ENCODE measurements at regions not wholly inside any gene's neighbourhood (a gene's known extent, or its start where the extent isn't known, plus 50 kb on each side); places are given as distances from the start of the nearest gene placed in this dataset.
"Not testable (repeated sequence)": the region's sequence is repeated elsewhere in the genome, so short reads cannot be mapped to it uniquely, and the experiment has no call there.

GRCh38 chr4:78660559-78660958 lies 109.0 kb downstream of the ANXA3 start:
- DNase-seq (ENCODE audit: low spot score in 2 of 2) (no peak), ATAC-seq (replicated peaks; ENCODE audit: extremely low read depth, poor library complexity, severe bottlenecking) (no peak)
- no peak overlapping the region for H3K27ac Mint-ChIP-seq (ENCODE audit: low read depth)
- peaks cover 17% of the 10 kb centered on the region for H3K4me1 Mint-ChIP-seq
- H3K9me3 Mint-ChIP-seq = no peaks in the 10 kb centered on the region
- H3K27me3 Mint-ChIP-seq = peaks cover 6% of the 10 kb centered on the region
- no peaks in the 10 kb centered on the region for H3K36me3 Mint-ChIP-seq (ENCODE audit: insufficient read depth)
- H3K4me3 Mint-ChIP-seq = no peak overlapping the region

- no peak for ATAC-seq (replicated peaks; ENCODE audit: extremely low read depth, poor library complexity, severe bottlenecking)
- no peak for DNase-seq (ENCODE audit: low spot score in 2 of 2)
- Mint-ChIP-seq H3K27ac (ENCODE audit: low read depth) (no peak overlapping the region), H3K4me3 (no peak overlapping the region), H3K9me3 (no peaks in the 10 kb centered on the region), H3K36me3 (ENCODE audit: insufficient read depth) (no peaks in the 10 kb centered on the region), H3K27me3 (peaks cover 6% of the 10 kb centered on the region), H3K4me1 (peaks cover 17% of the 10 kb centered on the region)
Observed at GRCh38 chr4:78661086-78661690, 109.6 kb downstream of the ANXA3 start.

- Mint-ChIP-seq H3K9me3 (no peaks in the 10 kb centered on the region), H3K27me3 (peaks cover 6% of the 10 kb centered on the region), H3K4me1 (peaks cover 14% of the 10 kb centered on the region), H3K27ac (ENCODE audit: low read depth) (no peak overlapping the region), H3K4me3 (no peak overlapping the region), H3K36me3 (ENCODE audit: insufficient read depth) (no peaks in the 10 kb centered on the region)
- DNase-seq (ENCODE audit: low spot score in 2 of 2) (no peak), ATAC-seq (replicated peaks; ENCODE audit: extremely low read depth, poor library complexity, severe bottlenecking) (no peak)
Observed at GRCh38 chr4:78661921-78662521, 110.5 kb downstream of the ANXA3 start.

- no peak for DNase-seq (ENCODE audit: low spot score in 2 of 2)
- Mint-ChIP-seq H3K36me3 (ENCODE audit: insufficient read depth) (no peaks in the 10 kb centered on the region), H3K27ac (ENCODE audit: low read depth) (no peak overlapping the region), H3K9me3 (no peaks in the 10 kb centered on the region), H3K4me3 (no peak overlapping the region), H3K4me1 (peaks cover 9% of the 10 kb centered on the region), H3K27me3 (peaks cover 6% of the 10 kb centered on the region)
- no peak for ATAC-seq (replicated peaks; ENCODE audit: extremely low read depth, poor library complexity, severe bottlenecking)
Observed at GRCh38 chr4:78662658-78663057, 111.1 kb downstream of the ANXA3 start.

GRCh38 chr4:78664296-78664695 lies 111.9 kb upstream of the BMP2K start:
- not testable (repeated sequence) for H3K27ac Mint-ChIP-seq (ENCODE audit: low read depth); DNase-seq (ENCODE audit: low spot score in 2 of 2); H3K27me3 Mint-ChIP-seq; ATAC-seq (replicated peaks; ENCODE audit: extremely low read depth, poor library complexity, severe bottlenecking); H3K36me3 Mint-ChIP-seq (ENCODE audit: insufficient read depth); H3K4me1 Mint-ChIP-seq; H3K9me3 Mint-ChIP-seq; H3K4me3 Mint-ChIP-seq

GRCh38 chr4:78665216-78665770 lies 110.9 kb upstream of the BMP2K start:
- Mint-ChIP-seq H3K9me3 (no peaks in the 10 kb centered on the region), H3K4me3 (no peak overlapping the region), H3K4me1 (no peaks in the 10 kb centered on the region), H3K27me3 (peaks cover 6% of the 10 kb centered on the region), H3K27ac (ENCODE audit: low read depth) (no peak overlapping the region), H3K36me3 (ENCODE audit: insufficient read depth) (peaks cover 1% of the 10 kb centered on the region)
- ATAC-seq (replicated peaks; ENCODE audit: extremely low read depth, poor library complexity, severe bottlenecking) (no peak), DNase-seq (ENCODE audit: low spot score in 2 of 2) (no peak)

- Mint-ChIP-seq H3K4me1 (no peaks in the 10 kb centered on the region), H3K36me3 (ENCODE audit: insufficient read depth) (peaks cover 1% of the 10 kb centered on the region), H3K4me3 (no peak overlapping the region), H3K9me3 (no peaks in the 10 kb centered on the region), H3K27me3 (peaks cover 6% of the 10 kb centered on the region), H3K27ac (ENCODE audit: low read depth) (no peak overlapping the region)
- no peak for DNase-seq (ENCODE audit: low spot score in 2 of 2)
- ATAC-seq (replicated peaks; ENCODE audit: extremely low read depth, poor library complexity, severe bottlenecking) = no peak
Observed at GRCh38 chr4:78666830-78667258, 109.3 kb upstream of the BMP2K start.

GRCh38 chr4:78667325-78667724 lies 108.8 kb upstream of the BMP2K start:
- Mint-ChIP-seq H3K27me3 (peaks cover 8% of the 10 kb centered on the region), H3K4me3 (no peak overlapping the region), H3K27ac (ENCODE audit: low read depth) (no peak overlapping the region), H3K4me1 (no peaks in the 10 kb centered on the region), H3K36me3 (ENCODE audit: insufficient read depth) (peaks cover 1% of the 10 kb centered on the region), H3K9me3 (no peaks in the 10 kb centered on the region)
- DNase-seq (ENCODE audit: low spot score in 2 of 2) (no peak), ATAC-seq (replicated peaks; ENCODE audit: extremely low read depth, poor library complexity, severe bottlenecking) (no peak)

- no peaks in the 10 kb centered on the region for H3K9me3 Mint-ChIP-seq
- DNase-seq (ENCODE audit: low spot score in 2 of 2) (no peak), ATAC-seq (replicated peaks; ENCODE audit: extremely low read depth, poor library complexity, severe bottlenecking) (no peak)
- no peak overlapping the region for H3K4me3 Mint-ChIP-seq
- H3K27ac Mint-ChIP-seq (ENCODE audit: low read depth) = no peak overlapping the region
- no peaks in the 10 kb centered on the region for H3K4me1 Mint-ChIP-seq
- H3K27me3 Mint-ChIP-seq = peaks cover 12% of the 10 kb centered on the region
- H3K36me3 Mint-ChIP-seq (ENCODE audit: insufficient read depth) = peaks cover 1% of the 10 kb centered on the region
Observed at GRCh38 chr4:78667764-78668163, 108.4 kb upstream of the BMP2K start.

- H3K36me3 Mint-ChIP-seq (ENCODE audit: insufficient read depth) = peaks cover 1% of the 10 kb centered on the region
- H3K27ac Mint-ChIP-seq (ENCODE audit: low read depth) = no peak overlapping the region
- H3K4me3 Mint-ChIP-seq = no peak overlapping the region
- DNase-seq (ENCODE audit: low spot score in 2 of 2) (no peak), ATAC-seq (replicated peaks; ENCODE audit: extremely low read depth, poor library complexity, severe bottlenecking) (no peak)
- no peaks in the 10 kb centered on the region for H3K9me3 Mint-ChIP-seq
- H3K27me3 Mint-ChIP-seq = peaks cover 12% of the 10 kb centered on the region
- H3K4me1 Mint-ChIP-seq = no peaks in the 10 kb centered on the region
Observed at GRCh38 chr4:78669453-78669852, 106.7 kb upstream of the BMP2K start.

GRCh38 chr4:78671903-78672815 lies 104.0 kb upstream of the BMP2K start:
- Mint-ChIP-seq H3K27ac (ENCODE audit: low read depth) (no peak overlapping the region), H3K36me3 (ENCODE audit: insufficient read depth) (peaks cover 1% of the 10 kb centered on the region), H3K27me3 (peaks cover 12% of the 10 kb centered on the region), H3K9me3 (peaks cover 6% of the 10 kb centered on the region), H3K4me1 (no peaks in the 10 kb centered on the region), H3K4me3 (no peak overlapping the region)
- DNase-seq (ENCODE audit: low spot score in 2 of 2) (no peak), ATAC-seq (replicated peaks; ENCODE audit: extremely low read depth, poor library complexity, severe bottlenecking) (no peak)

GRCh38 chr4:78673337-78673736 lies 102.8 kb upstream of the BMP2K start:
- Mint-ChIP-seq H3K4me3 (no peak overlapping the region), H3K36me3 (ENCODE audit: insufficient read depth) (peaks cover 1% of the 10 kb centered on the region), H3K27ac (ENCODE audit: low read depth) (no peak overlapping the region), H3K4me1 (no peaks in the 10 kb centered on the region), H3K27me3 (peaks cover 12% of the 10 kb centered on the region), H3K9me3 (peaks cover 6% of the 10 kb centered on the region)
- DNase-seq (ENCODE audit: low spot score in 2 of 2) (no peak), ATAC-seq (replicated peaks; ENCODE audit: extremely low read depth, poor library complexity, severe bottlenecking) (no peak)
